Gastrocnemius medialis (tissue), 4 donors: ENCODE measurements at regions not wholly inside any gene's neighbourhood (a gene's known extent, or its start where the extent isn't known, plus 50 kb on each side); places are given as distances from the start of the nearest gene placed in this dataset.

Source experiments
- CTCF ChIP-seq, 5 experiments: fragments of 450-650 bp in 3 of 5; fragments of 200-600 bp in 2 of 5; sonication (generic) in 2 of 5; IDR thresholded peaks in 4 of 5; conservative IDR thresholded peaks in 1 of 5; 1 replicate in 4 of 5; 2 replicates in 1 of 5; pipeline ENCODE4 v1.5.1; 2016 to 2019; ENCODE audit warnings: antibody characterized with exemption in 5 of 5, mild to moderate bottlenecking in 3 of 5, moderate library complexity in 3 of 5
- POLR2A ChIP-seq, 2 donors: fragments of 450-650 bp; IDR thresholded peaks; one replicate each; pipeline ENCODE4 v1.6.1; 2017; ENCODE audit warnings: antibody characterized with exemption in 2 of 2, mild to moderate bottlenecking in 2 of 2, moderate library complexity in 2 of 2

GRCh38 chr4:165634766-165635165 is 238.3 kb upstream of the TLL1 start:
- no peak for TF ChIP-seq CTCF (IDR thresholded peaks at IDR 0.05 in 4 of 5, conservative IDR thresholded peaks at IDR 0.05 in 1 of 5)
- no peak for TF ChIP-seq POLR2A (IDR thresholded peaks at IDR 0.05)
